Gastrocnemius medialis (tissue), 4 donors: ENCODE measurements at regions not wholly inside any gene's neighbourhood (a gene's known extent, or its start where the extent isn't known, plus 50 kb on each side); places are given as distances from the start of the nearest gene placed in this dataset.

Source experiments
- POLR2A ChIP-seq, 2 donors: fragments of 450-650 bp; IDR thresholded peaks; one replicate each; pipeline ENCODE4 v1.6.1; 2017; ENCODE audit warnings: antibody characterized with exemption in 2 of 2, mild to moderate bottlenecking in 2 of 2, moderate library complexity in 2 of 2
- TF ChIP-seq, protein P1 (sequence below), 5 experiments: fragments of 450-650 bp in 3 of 5; fragments of 200-600 bp in 2 of 5; sonication (generic) in 2 of 5; IDR thresholded peaks in 4 of 5; conservative IDR thresholded peaks in 1 of 5; 1 replicate in 4 of 5; 2 replicates in 1 of 5; pipeline ENCODE4 v1.5.1; 2016 to 2019; ENCODE audit warnings: antibody characterized with exemption in 5 of 5, mild to moderate bottlenecking in 3 of 5, moderate library complexity in 3 of 5

DNA sequence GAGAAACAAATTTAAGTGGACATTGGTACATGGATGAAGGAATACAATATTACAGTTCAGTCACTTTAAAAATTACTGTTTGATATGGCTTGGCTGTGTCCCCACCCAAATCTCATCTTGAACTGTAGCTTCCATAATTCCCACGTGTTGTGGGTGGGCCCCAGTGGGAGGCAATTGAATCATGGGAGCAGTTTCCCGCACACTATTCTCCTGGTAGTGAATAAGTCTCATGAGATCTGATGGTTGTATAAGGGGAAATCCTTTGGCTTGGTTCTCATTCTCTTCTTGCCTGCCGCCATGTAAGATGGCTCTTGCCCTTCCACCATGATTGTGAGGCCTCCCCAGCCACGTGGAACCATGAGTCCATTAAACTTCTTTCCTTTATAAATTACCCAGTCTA is 804.2 kb upstream of the FRG1 start:
- no peak for TF ChIP-seq POLR2A (IDR thresholded peaks at IDR 0.05)
- TF ChIP-seq, protein P1, sequence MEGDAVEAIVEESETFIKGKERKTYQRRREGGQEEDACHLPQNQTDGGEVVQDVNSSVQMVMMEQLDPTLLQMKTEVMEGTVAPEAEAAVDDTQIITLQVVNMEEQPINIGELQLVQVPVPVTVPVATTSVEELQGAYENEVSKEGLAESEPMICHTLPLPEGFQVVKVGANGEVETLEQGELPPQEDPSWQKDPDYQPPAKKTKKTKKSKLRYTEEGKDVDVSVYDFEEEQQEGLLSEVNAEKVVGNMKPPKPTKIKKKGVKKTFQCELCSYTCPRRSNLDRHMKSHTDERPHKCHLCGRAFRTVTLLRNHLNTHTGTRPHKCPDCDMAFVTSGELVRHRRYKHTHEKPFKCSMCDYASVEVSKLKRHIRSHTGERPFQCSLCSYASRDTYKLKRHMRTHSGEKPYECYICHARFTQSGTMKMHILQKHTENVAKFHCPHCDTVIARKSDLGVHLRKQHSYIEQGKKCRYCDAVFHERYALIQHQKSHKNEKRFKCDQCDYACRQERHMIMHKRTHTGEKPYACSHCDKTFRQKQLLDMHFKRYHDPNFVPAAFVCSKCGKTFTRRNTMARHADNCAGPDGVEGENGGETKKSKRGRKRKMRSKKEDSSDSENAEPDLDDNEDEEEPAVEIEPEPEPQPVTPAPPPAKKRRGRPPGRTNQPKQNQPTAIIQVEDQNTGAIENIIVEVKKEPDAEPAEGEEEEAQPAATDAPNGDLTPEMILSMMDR (IDR thresholded peaks at IDR 0.05 in 4 of 5, conservative IDR thresholded peaks at IDR 0.05 in 1 of 5), result no peak
